NOMO-1 (cell line): ENCODE measurements at regions not wholly inside any gene's neighbourhood (a gene's known extent, or its start where the extent isn't known, plus 50 kb on each side); places are given as distances from the start of the nearest gene placed in this dataset.

Source experiments
- DNase-seq, 2 experiments: peaks; one replicate each; lab custom pipeline; 2025; ENCODE audit not compliant: unreplicated experiment in 2 of 2; lab: John Stamatoyannopoulos, UW

DNA sequence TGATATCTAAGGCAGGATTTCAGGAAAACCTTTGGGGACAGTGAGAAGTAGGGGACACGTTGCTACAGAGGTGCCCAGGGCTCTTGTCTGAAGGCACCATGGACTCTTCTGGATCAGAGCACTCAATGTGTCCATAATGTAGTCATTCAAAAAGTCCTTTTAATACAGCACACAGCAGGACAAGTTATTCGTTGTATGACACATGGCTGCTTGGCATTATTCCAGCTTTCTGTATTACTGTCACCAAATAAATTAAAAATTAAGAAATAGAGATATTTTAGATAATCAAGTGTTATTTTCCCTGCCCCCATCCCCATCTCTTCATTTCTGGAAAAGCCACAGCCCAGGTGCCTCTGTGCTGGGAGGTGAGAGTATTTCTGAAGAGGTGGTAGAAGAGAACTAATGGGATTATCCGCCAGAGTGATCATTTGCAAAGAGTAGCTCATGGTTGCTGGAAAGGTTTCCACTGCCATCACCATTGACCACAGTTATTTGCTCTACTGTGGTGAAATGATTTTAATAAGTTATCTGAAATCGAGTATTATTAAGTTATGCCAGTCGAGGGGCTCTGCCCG lies 83.0 kb downstream of the CXCL12 start:
- DNase-seq = no peak

GRCh38 chr10:44300666-44301649 lies 83.9 kb downstream of the CXCL12 start:
- no peak for DNase-seq

DNA sequence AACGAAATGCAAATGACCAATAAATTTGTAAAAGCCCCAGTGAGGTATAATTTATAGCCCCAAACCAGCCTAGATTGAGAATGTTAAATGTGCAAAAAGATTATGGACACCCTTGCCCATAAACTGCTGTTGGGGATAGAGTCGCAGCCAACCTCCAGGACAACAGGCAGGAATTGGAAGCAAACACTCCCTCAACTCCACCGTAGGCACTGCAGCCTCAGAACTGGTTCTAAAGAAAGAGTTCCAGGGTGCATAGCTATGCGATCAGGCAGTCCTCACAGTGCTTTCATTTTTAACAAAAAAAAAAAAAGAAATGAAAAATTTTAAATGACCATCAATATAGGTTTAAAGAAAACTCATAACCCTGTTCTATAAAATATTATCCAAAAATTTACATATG lies 86.2 kb downstream of the CXCL12 start:
- no peak for DNase-seq

GRCh38 chr10:44297963-44298362 lies 86.9 kb downstream of the CXCL12 start:
- DNase-seq = no peak

- no peak for DNase-seq
These were observed 89.2 kb downstream of the CXCL12 start for GRCh38 chr10:44295644-44296241.

DNA sequence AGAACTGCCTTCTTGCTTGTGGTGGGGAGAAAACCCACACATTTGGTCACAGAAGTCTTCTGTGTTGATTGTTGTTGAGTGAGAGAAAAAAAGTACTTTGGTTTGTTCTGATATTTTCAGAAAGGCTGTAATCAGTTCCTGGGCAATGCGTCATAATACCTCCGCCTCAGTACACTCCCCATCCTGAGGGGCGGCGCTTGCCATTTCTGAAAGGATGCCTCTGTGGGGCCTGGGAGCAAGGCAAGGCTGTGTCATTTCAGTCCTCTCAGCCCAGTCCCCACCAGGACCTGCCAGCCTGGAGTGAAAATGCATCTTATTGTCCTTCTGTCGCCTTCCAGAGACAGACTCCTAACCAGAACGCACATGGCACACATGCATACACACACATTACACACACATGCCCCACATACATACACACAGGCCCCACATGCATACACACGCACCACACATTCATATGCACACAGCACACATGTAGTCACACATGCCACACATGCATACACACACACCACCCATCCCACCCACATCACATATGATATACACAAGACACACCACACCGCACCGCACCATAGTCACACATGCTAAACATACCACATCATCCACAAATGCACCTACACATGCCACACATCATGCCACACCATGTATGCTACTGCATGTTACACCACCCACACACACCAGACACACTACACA lies 90.0 kb downstream of the CXCL12 start:
- DNase-seq = no peak

GRCh38 chr10:44293842-44294241 lies 91.1 kb downstream of the CXCL12 start:
- no peak for DNase-seq

DNA sequence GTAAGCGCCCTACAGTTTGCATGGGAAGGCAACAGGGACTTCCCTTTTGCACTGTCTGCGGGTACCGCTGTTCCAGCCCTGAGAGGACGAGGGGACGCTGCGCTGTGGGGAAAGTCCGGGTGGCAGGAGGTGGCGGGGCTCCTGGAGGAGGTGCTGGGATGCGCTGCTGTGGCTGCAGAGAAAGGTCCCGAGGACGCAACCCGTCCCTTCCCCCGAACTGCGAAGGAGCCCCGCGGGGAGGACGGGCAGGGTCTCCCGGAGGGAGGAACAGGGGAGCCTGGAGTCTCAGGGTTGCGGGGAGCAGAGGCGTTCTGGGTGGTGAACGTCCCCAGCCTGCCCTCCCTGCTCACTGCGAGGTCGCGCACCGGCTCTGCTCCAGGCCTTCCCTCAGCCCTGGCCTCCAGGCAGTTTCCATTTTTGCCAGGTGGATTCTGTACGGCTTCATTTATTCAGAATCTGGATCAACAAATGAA lies 91.6 kb downstream of the CXCL12 start:
- no peak for DNase-seq

DNA sequence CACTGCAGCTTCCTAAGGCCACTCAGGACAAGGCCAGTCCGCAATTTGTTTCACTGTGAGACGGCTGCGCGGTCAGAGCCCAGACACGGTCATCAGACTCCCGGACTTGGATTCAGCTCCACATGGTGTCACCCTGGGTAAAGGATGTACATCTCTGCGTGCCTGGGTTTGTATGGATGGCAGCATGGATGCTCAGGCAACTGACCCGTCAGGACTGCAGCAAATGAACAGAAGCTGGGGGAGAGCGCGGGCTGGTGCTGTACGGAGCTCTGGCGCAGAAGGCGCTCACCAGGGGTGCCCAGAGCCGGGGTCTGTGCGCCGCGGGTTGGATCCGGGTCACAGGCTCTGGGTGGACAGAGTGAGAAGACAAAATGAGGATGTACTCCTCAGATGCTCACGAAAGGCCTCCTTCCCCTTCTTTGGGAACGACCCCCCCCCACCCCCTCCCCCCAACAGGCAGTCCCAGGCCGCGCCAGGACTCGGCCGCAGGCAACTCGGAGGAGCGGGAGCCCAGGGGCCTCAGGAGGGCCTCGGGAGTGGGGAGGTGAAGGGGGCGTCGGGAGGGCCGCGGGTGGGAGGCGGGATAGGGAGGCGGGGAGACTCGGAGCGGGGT lies 92.4 kb downstream of the CXCL12 start:
- DNase-seq = no peak

DNA sequence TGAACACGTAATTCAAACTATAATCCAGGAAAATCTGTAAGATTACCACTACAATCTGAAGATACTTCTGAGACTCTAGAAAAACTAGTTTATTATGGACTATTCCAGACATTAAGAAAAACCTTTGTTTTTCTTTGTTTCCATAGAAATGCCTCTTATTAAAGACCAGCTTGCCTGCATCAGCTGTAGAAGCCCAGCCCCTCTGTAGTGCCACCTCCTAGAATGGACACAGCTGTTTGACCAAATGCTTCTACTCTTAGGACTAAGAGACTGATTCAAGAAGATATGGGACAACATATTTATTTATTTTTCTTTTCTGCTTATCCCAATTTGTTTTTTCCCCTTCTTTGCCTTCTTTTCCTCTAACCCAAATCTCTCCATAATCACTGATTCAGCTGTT lies 93.8 kb downstream of the CXCL12 start:
- DNase-seq = no peak

DNA sequence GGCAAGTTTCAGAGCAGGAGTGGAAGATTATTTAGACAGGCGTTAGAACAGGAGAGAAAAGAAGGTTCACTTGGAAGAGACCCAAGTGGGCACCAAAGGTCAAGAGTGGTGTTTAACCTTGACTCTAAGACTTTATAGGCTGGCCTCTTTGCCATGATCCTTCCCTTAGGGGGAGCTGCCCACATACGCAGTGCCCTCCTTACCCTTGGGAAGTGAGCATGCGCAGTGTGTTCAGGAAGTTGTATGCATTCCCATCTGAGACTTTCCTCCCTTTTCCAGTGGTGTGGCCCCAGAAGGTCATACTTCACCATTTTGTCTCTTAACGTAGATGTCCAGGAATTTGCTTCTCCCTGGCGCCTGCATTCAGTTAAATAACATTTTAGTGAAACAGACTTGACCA lies 95.8 kb downstream of the CXCL12 start:
- DNase-seq = no peak

GRCh38 chr10:44287408-44287807 lies 97.5 kb downstream of the CXCL12 start:
- DNase-seq = no peak

DNA sequence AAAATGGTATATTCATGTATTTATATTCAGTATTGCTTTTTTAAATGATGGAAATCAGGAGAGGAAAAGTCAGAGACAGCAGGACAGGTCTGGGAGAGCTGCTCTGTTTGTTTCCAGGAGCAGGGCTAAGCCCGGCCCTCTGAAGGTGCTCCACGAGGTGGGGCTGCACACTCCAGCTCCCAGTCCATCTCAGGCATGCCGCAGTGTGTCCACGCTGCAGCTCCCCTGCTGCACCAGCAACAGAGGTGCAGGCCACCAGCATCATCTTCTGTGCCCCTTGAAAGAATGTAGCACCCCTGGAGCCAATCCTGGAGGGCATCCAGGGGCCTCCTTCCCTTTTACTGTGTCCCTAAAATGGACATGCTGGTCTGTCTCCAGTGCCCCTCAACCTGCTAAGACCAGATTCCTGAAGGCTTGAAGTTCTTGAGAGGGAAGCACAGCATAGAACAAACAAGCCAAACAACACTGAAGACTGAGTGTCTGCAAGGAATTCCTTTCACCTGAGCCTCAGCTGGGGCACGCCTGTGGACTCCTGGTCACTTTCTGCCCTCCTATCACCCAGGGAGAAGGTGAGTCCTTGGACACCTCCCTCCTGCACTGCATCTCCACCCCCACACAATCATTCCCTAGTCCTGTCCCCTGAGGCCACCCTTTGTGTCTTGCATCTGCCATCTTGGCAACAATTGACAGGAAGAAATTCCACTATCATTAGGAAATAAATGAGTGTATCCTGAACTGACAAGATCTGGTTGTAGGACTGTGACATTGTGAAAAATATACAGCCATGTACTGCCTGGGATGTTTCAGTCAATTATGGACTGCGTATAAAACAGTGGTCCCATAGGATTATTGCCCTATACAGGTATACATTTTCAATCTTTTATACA lies 100.5 kb downstream of the CXCL12 start:
- no peak for DNase-seq

GRCh38 chr10:44282626-44283300 lies 102.1 kb downstream of the CXCL12 start:
- no peak for DNase-seq

GRCh38 chr10:44281662-44282061 lies 103.2 kb downstream of the CXCL12 start:
- DNase-seq = no peak

GRCh38 chr10:44281089-44281613 lies 103.7 kb downstream of the CXCL12 start:
- DNase-seq = peak in 1 of 2 experiments; percentile 5

DNA sequence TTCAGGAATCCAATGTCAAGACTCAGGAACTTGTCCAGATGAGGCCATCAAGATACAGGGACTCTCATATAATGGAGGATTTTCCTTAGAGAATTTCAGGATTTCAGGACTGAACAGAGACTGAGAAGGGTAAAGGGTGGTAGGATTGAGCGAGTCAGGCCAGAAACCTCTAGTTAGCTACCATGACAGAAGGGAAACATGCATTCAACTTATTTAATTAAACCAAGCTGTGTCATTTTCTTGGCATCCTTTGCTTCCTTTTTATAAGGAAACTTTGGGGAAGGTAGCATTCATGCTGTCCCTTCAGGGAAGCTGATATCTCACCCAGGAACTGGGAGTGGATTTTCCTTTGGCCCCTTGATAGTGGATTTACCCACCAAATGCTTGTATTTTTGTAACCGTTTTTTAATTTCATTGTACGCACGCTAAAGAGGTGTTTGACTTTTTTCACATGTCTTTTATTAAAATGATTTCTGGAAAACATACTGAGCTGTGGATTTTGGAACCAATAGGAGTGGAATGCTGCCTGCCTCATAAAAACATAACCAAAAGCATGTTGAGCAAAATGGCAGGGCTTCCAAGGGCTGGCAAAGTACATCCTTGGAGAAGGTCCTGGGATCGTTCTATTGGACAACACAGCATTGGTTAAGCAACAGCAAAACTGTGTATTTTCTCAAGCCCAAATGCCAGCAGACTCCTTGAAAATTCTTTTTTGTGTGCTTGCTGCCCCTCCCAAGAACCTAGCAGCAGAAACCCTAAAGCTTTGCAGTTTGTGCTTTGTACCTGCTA lies 104.5 kb downstream of the CXCL12 start:
- no peak for DNase-seq
